ENCODE measurements at regions not wholly inside any gene's neighbourhood (a gene's known extent, or its start where the extent isn't known, plus 50 kb on each side); places are given as distances from the start of the nearest gene placed in this dataset.

GRCh38 chr2:216556202-216556601, 57.6 kb downstream of the RPL37A start:
- Histone ChIP-seq H2BK120ac (ENCODE audit: insufficient read depth, low read length, poor library complexity) (no peak overlapping the region), H2BK12ac (ENCODE audit: low read length) (no peak overlapping the region), H3K79me2 (ENCODE audit: control insufficient read depth, insufficient read depth, low read length, poor library complexity) (no peaks in the 10 kb centered on the region), H3K23ac (ENCODE audit: low read length) (no peak overlapping the region), H3K4me2 (ENCODE audit: low read length) (no peak overlapping the region), H2BK5ac (ENCODE audit: low read depth, low read length, poor library complexity) (no peak overlapping the region), H3K18ac (ENCODE audit: low read length) (no peak overlapping the region), H3K27me3 (ENCODE audit: insufficient read depth, low read length) (no peaks in the 10 kb centered on the region), H3K4me1 (ENCODE audit: control insufficient read depth in 1 of 2, insufficient read depth in 2 of 2, low read length in 2 of 2) (peaks cover 5 to 6% of the 10 kb centered on the region in 2 experiments), H2AFZ (ENCODE audit: insufficient read depth, low read length, poor library complexity) (no peak overlapping the region), H3K9ac (ENCODE audit: low read length) (no peak overlapping the region), H3K14ac (ENCODE audit: low read length) (no peak overlapping the region), H3K4ac (ENCODE audit: low read depth, low read length) (no peak overlapping the region), H3K4me3 (ENCODE audit: low read depth, low read length) (no peak overlapping the region), H3K36me3 (ENCODE audit: control insufficient read depth in 1 of 2, insufficient read depth in 2 of 2, low read length in 2 of 2) (no peaks in the 10 kb centered on the region), H4K91ac (ENCODE audit: low read depth, low read length) (no peak overlapping the region), H4K12ac (ENCODE audit: low read depth, low read length) (no peak overlapping the region), H3K79me1 (ENCODE audit: low read length) (peaks cover 2% of the 10 kb centered on the region), H2AK5ac (ENCODE audit: low read length) (no peak overlapping the region), H3K27ac (ENCODE audit: low read depth, low read length) (no peak overlapping the region), H4K8ac (ENCODE audit: low read depth, low read length) (no peak overlapping the region), H3K9me3 (ENCODE audit: insufficient read depth, low read depth, low read length) (no peaks in the 10 kb centered on the region)
- WGBS (ENCODE audit: extremely low coverage, insufficient coverage, insufficient read length), result no CpG with 5 or more reads among the region's 2 CpGs
- DNase-seq, result no peak

- WGBS (ENCODE audit: extremely low coverage, insufficient coverage, insufficient read length), result no CpG with 5 or more reads among the region's 7 CpGs
- Histone ChIP-seq H3K14ac (ENCODE audit: low read length) (no peak overlapping the region), H2BK120ac (ENCODE audit: insufficient read depth, low read length, poor library complexity) (no peak overlapping the region)
Observed at GRCh38 chr2:216557413-216557812, 58.8 kb downstream of the RPL37A start.

DNA sequence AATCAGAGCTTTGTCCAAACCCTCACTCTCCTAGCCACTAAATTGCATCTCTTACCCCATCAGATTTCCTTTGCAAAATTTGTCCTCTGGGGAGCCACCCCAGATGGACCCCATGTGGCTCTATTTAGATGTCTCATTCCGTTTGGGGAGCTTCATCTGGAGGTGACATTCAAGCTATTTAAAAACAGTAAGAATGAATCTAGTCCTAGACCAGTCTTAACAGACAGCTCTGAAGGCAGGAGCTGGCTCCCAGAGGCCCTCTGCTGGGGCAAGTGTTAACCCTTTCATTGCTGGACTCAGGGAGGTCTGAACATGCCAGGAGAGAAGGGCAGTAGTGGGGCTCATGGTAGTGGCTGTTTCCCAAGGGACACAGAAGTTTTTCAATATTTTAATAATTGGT, 59.2 kb downstream of the RPL37A start:
- H3K14ac ChIP-seq (ENCODE audit: low read length), result no peak overlapping the region
- H2AFZ ChIP-seq (ENCODE audit: insufficient read depth, low read length, poor library complexity), result no peak overlapping the region
- H2BK5ac ChIP-seq (ENCODE audit: low read depth, low read length, poor library complexity), result no peak overlapping the region
- no peak overlapping the region for H2BK12ac ChIP-seq (ENCODE audit: low read length)
- peaks cover 2% of the 10 kb centered on the region for H3K9me3 ChIP-seq (ENCODE audit: insufficient read depth, low read depth, low read length)
- H3K4me2 ChIP-seq (ENCODE audit: low read length), result no peak overlapping the region
- H4K12ac ChIP-seq (ENCODE audit: low read depth, low read length), result no peak overlapping the region
- H3K9ac ChIP-seq (ENCODE audit: low read length), result no peak overlapping the region
- no peaks in the 10 kb centered on the region for H3K36me3 ChIP-seq (ENCODE audit: control insufficient read depth in 1 of 2, insufficient read depth in 2 of 2, low read length in 2 of 2)
- no peak overlapping the region for H3K23ac ChIP-seq (ENCODE audit: low read length)
- H3K79me2 ChIP-seq (ENCODE audit: control insufficient read depth, insufficient read depth, low read length, poor library complexity), result no peaks in the 10 kb centered on the region
- no peak overlapping the region for H3K18ac ChIP-seq (ENCODE audit: low read length)
- H3K27ac ChIP-seq (ENCODE audit: low read depth, low read length), result no peak overlapping the region
- peaks cover 4 to 5% of the 10 kb centered on the region in 2 experiments for H3K4me1 ChIP-seq (ENCODE audit: control insufficient read depth in 1 of 2, insufficient read depth in 2 of 2, low read length in 2 of 2)
- H3K4ac ChIP-seq (ENCODE audit: low read depth, low read length), result no peak overlapping the region
- H3K27me3 ChIP-seq (ENCODE audit: insufficient read depth, low read length), result no peaks in the 10 kb centered on the region
- no peak overlapping the region for H2BK120ac ChIP-seq (ENCODE audit: insufficient read depth, low read length, poor library complexity)
- H4K91ac ChIP-seq (ENCODE audit: low read depth, low read length), result no peak overlapping the region
- H3K79me1 ChIP-seq (ENCODE audit: low read length), result peaks cover 2% of the 10 kb centered on the region
- no peak overlapping the region for H3K4me3 ChIP-seq (ENCODE audit: low read depth, low read length)
- no CpG with 5 or more reads among the region's 1 CpG for WGBS (ENCODE audit: extremely low coverage, insufficient coverage, insufficient read length)
- H4K8ac ChIP-seq (ENCODE audit: low read depth, low read length), result no peak overlapping the region
- H2AK5ac ChIP-seq (ENCODE audit: low read length), result no peak overlapping the region
- DNase-seq, result no peak

More at GRCh38 chr2:216557413-216557812, 58.8 kb downstream of the RPL37A start:
- Histone ChIP-seq H3K27ac (ENCODE audit: low read depth, low read length) (no peak overlapping the region), H4K12ac (ENCODE audit: low read depth, low read length) (no peak overlapping the region), H2BK5ac (ENCODE audit: low read depth, low read length, poor library complexity) (no peak overlapping the region), H2BK12ac (ENCODE audit: low read length) (no peak overlapping the region), H3K79me1 (ENCODE audit: low read length) (peaks cover 2% of the 10 kb centered on the region), H3K4ac (ENCODE audit: low read depth, low read length) (no peak overlapping the region), H3K4me2 (ENCODE audit: low read length) (no peak overlapping the region), H3K79me2 (ENCODE audit: control insufficient read depth, insufficient read depth, low read length, poor library complexity) (no peaks in the 10 kb centered on the region), H3K9ac (ENCODE audit: low read length) (no peak overlapping the region), H3K36me3 (ENCODE audit: control insufficient read depth in 1 of 2, insufficient read depth in 2 of 2, low read length in 2 of 2) (no peaks in the 10 kb centered on the region), H3K18ac (ENCODE audit: low read length) (no peak overlapping the region), H2AFZ (ENCODE audit: insufficient read depth, low read length, poor library complexity) (no peak overlapping the region), H4K8ac (ENCODE audit: low read depth, low read length) (no peak overlapping the region), H3K23ac (ENCODE audit: low read length) (no peak overlapping the region), H3K9me3 (ENCODE audit: insufficient read depth, low read depth, low read length) (peaks cover 1% of the 10 kb centered on the region), H3K4me3 (ENCODE audit: low read depth, low read length) (no peak overlapping the region), H3K27me3 (ENCODE audit: insufficient read depth, low read length) (no peaks in the 10 kb centered on the region), H2AK5ac (ENCODE audit: low read length) (no peak overlapping the region), H4K91ac (ENCODE audit: low read depth, low read length) (no peak overlapping the region), H3K4me1 (ENCODE audit: control insufficient read depth in 1 of 2, insufficient read depth in 2 of 2, low read length in 2 of 2) (peaks cover 5 to 6% of the 10 kb centered on the region in 2 experiments)
- no peak for DNase-seq

DNA sequence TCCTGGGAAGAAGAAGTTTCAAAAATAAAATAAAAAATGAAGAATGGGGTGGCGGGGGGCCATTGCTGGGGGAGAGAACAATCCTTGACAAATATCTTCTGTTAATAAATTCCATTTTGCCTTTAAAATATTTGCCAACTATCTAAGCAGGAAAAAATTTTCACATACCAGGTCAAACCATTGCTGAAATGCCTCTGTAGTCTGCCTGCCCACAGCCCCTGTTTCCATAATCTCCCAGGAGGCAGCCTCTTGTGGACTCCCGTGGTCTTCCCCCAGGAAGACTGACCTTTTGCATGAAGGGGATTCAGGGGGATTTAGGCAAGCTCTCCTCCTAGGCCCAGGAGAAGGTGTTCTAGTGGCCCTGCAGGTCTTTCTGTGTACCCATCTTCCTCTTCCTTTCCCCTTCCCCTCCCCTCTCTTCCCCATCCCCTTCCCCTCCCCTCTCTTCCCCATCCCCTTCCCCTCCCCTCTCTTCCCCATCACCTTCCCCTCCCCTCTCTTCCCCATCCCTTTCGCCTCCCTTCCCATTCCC, 61.0 kb downstream of the RPL37A start:
- Histone ChIP-seq H3K4me3 (ENCODE audit: low read depth, low read length) (no peak overlapping the region), H3K9ac (ENCODE audit: low read length) (no peak overlapping the region), H3K27me3 (ENCODE audit: insufficient read depth, low read length) (no peaks in the 10 kb centered on the region), H2AFZ (ENCODE audit: insufficient read depth, low read length, poor library complexity) (no peak overlapping the region), H3K4me2 (ENCODE audit: low read length) (no peak overlapping the region), H4K91ac (ENCODE audit: low read depth, low read length) (no peak overlapping the region), H2BK5ac (ENCODE audit: low read depth, low read length, poor library complexity) (no peak overlapping the region), H3K4ac (ENCODE audit: low read depth, low read length) (no peak overlapping the region), H3K4me1 (ENCODE audit: control insufficient read depth in 1 of 2, insufficient read depth in 2 of 2, low read length in 2 of 2) (no peaks in the 10 kb centered on the region), H3K9me3 (ENCODE audit: insufficient read depth, low read depth, low read length) (peaks cover 2% of the 10 kb centered on the region), H2BK12ac (ENCODE audit: low read length) (no peak overlapping the region), H4K12ac (ENCODE audit: low read depth, low read length) (no peak overlapping the region), H2BK120ac (ENCODE audit: insufficient read depth, low read length, poor library complexity) (no peak overlapping the region), H2AK5ac (ENCODE audit: low read length) (no peak overlapping the region), H3K79me1 (ENCODE audit: low read length) (no peaks in the 10 kb centered on the region), H3K23ac (ENCODE audit: low read length) (no peak overlapping the region), H3K14ac (ENCODE audit: low read length) (no peak overlapping the region), H3K27ac (ENCODE audit: low read depth, low read length) (no peak overlapping the region), H3K79me2 (ENCODE audit: control insufficient read depth, insufficient read depth, low read length, poor library complexity) (no peaks in the 10 kb centered on the region), H3K36me3 (ENCODE audit: control insufficient read depth in 1 of 2, insufficient read depth in 2 of 2, low read length in 2 of 2) (no peaks in the 10 kb centered on the region), H3K18ac (ENCODE audit: low read length) (no peak overlapping the region), H4K8ac (ENCODE audit: low read depth, low read length) (no peak overlapping the region)
- WGBS (ENCODE audit: extremely low coverage, insufficient coverage, insufficient read length), result 100% methylated on average over 1 of the region's 3 CpGs
- DNase-seq, result peak in 1 of 2 donors; percentile 34
